ENCODE measurements at regions not wholly inside any gene's neighbourhood (a gene's known extent, or its start where the extent isn't known, plus 50 kb on each side); places are given as distances from the start of the nearest gene placed in this dataset.

DNA sequence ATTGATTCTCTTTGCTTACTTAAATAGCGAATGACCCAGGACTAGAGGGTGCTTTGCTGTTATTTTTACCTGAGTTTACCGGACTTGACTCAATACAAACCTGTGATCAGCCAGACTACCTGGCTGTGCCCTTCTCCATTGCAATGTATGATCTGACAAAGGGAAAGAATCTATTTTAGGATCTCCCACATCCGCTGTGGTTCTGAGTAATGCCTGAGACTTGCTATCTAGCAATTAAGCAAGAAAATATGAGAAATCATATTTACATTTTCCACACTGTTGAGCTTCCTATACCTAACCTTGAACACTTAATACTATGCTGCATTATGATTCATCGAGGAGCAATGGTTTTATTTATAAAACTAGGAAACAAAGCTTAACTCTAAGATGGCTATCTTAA is 215.2 kb downstream of the RAD51AP2 start:
- Mint-ChIP-seq H3K4me3 (no peak overlapping the region), H3K4me1 (no peaks in the 10 kb centered on the region), H3K36me3 (ENCODE audit: low read depth) (no peaks in the 10 kb centered on the region), H3K27me3 (ENCODE audit: low read depth) (no peaks in the 10 kb centered on the region), H3K9me3 (no peaks in the 10 kb centered on the region), H3K27ac (no peak overlapping the region)
- TF ChIP-seq, protein P1, sequence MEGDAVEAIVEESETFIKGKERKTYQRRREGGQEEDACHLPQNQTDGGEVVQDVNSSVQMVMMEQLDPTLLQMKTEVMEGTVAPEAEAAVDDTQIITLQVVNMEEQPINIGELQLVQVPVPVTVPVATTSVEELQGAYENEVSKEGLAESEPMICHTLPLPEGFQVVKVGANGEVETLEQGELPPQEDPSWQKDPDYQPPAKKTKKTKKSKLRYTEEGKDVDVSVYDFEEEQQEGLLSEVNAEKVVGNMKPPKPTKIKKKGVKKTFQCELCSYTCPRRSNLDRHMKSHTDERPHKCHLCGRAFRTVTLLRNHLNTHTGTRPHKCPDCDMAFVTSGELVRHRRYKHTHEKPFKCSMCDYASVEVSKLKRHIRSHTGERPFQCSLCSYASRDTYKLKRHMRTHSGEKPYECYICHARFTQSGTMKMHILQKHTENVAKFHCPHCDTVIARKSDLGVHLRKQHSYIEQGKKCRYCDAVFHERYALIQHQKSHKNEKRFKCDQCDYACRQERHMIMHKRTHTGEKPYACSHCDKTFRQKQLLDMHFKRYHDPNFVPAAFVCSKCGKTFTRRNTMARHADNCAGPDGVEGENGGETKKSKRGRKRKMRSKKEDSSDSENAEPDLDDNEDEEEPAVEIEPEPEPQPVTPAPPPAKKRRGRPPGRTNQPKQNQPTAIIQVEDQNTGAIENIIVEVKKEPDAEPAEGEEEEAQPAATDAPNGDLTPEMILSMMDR (IDR thresholded peaks at IDR 0.05; ENCODE audit: unreplicated experiment in 3 of 3) = no peak

DNA sequence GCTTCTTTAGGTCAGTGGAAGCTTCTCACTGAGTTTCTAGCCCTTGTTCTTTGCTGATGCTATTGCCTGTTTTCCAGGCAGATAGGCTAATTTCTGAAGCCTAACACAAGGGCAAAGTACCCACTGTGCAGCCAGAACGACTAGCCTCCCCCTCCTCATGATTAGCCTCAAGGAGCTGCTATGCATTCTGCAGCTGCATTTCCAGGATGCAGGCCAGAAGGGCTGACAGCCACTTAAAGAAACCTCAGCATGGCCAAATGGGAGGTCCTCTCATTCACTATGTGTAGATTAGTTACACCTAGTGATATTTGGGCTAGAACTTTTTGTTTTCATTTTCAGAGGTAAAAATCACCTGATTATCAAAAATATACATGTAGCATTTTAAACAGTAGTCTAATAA is 216.0 kb downstream of the RAD51AP2 start:
- Mint-ChIP-seq H3K4me1 (no peaks in the 10 kb centered on the region), H3K36me3 (ENCODE audit: low read depth) (no peaks in the 10 kb centered on the region), H3K9me3 (no peaks in the 10 kb centered on the region)

DNA sequence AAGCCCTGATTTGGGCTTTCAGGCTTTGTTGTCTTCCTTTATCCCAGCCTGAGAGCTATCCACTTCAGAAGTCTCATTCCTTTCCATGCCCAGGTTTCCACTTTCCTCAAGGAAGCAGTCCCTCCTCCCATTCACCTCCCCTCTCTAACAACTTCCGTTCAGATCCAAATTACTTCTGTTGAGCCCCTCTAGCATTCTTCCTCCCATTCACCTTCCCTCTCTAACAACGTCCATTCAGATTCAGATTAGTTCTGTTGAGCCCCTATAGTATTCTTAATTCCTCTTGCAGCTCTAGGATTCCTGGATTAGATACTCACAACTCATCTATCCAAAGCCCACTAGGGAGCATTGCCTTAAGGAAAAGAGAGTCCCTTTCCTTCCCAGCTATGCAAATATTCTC is 216.8 kb downstream of the RAD51AP2 start:
- Mint-ChIP-seq H3K4me3 (no peak overlapping the region), H3K27ac (no peak overlapping the region), H3K4me1 (no peaks in the 10 kb centered on the region), H3K27me3 (ENCODE audit: low read depth) (no peaks in the 10 kb centered on the region), H3K36me3 (ENCODE audit: low read depth) (no peaks in the 10 kb centered on the region), H3K9me3 (no peaks in the 10 kb centered on the region)
- TF ChIP-seq, protein P1 (IDR thresholded peaks at IDR 0.05; ENCODE audit: unreplicated experiment in 3 of 3) = no peak

More for the DNA sequence above, 216.0 kb downstream of the RAD51AP2 start:
- TF ChIP-seq, protein P1 (IDR thresholded peaks at IDR 0.05; ENCODE audit: unreplicated experiment in 3 of 3) = no peak
- Mint-ChIP-seq H3K27ac (no peak overlapping the region), H3K4me3 (no peak overlapping the region), H3K27me3 (ENCODE audit: low read depth) (no peaks in the 10 kb centered on the region)

DNA sequence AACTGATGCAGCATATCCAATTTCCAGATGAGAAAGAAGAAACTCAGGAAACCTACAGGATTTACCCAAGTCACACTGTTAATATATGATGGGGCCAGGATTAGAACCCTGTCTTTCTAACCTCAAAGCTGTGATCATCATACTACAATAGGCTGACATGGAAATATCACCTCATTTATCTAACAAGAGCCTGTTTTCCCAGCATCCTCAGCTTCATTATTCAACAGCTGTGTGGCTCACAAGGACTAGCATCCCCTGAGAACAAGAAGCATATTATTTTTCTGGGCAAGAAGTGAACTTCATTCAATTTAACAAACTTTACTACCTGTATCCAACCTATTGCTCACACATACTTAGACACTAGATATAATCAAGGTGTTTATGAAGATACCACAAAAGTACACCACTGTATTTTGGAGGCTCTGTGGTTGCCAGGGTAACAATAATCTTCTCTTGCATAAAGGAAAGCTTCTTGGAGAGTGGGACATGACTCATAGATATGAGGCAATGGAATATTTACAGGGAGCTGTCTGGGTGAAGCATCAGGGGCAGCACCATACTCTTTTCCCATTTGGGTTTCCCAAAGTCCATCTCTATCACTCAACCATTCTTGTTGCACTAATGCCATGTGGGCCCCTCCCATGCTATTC is 218.2 kb downstream of the RAD51AP2 start:
- H3K36me3 Mint-ChIP-seq (ENCODE audit: low read depth) = no peaks in the 10 kb centered on the region
- H3K27me3 Mint-ChIP-seq (ENCODE audit: low read depth) = no peaks in the 10 kb centered on the region
- no peaks in the 10 kb centered on the region for H3K4me1 Mint-ChIP-seq
- H3K4me3 Mint-ChIP-seq = no peak overlapping the region
- TF ChIP-seq, protein P1 (IDR thresholded peaks at IDR 0.05; ENCODE audit: unreplicated experiment in 3 of 3) = no peak
- no peak overlapping the region for H3K27ac Mint-ChIP-seq
- no peaks in the 10 kb centered on the region for H3K9me3 Mint-ChIP-seq

DNA sequence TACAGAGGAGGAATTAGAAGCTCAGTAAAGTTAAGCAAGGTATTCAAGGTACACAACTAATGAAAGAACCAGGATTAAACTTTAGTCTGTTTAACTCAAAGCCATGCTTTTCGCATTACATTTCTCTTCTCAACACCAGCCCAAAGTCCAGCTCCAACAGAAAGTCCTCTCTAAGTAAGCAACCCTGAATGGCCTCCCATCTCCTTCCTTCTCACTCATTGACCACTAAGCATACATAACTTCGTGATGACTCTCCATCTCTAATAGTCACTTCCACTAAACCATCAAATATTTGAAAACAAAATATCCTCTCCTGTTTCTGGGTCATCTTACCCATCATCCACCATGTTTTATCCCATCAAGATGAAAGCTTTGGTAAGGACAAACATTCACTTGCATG is 219.8 kb downstream of the RAD51AP2 start:
- TF ChIP-seq, protein P1 (IDR thresholded peaks at IDR 0.05; ENCODE audit: unreplicated experiment in 3 of 3) = no peak
- Mint-ChIP-seq H3K9me3 (no peaks in the 10 kb centered on the region), H3K36me3 (ENCODE audit: low read depth) (no peaks in the 10 kb centered on the region), H3K27me3 (ENCODE audit: low read depth) (no peaks in the 10 kb centered on the region), H3K4me1 (no peaks in the 10 kb centered on the region), H3K27ac (no peak overlapping the region), H3K4me3 (no peak overlapping the region)

DNA sequence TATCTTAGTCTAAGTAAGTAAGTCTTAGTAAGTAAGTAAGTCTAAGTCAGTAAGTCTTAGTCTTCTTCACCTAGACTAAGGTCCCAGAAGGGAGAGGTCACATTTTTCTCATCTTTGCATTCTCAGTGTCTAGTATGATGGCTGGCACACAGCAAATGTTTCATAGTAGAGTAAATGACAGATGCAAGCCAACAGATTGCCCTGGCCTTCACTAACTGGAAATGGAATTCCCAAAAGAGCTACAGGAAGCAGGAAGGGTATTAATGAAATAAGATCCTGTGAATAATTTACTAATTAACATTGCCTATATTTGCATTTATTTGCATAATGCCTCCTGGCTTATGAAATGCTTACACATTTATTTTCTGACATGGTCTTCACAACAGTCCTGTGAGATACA is 221.6 kb downstream of the RAD51AP2 start:
- H3K4me3 Mint-ChIP-seq = no peak overlapping the region
- no peaks in the 10 kb centered on the region for H3K27me3 Mint-ChIP-seq (ENCODE audit: low read depth)
- TF ChIP-seq, protein P1 (IDR thresholded peaks at IDR 0.05; ENCODE audit: unreplicated experiment in 3 of 3) = no peak

More for the DNA sequence above, 221.6 kb downstream of the RAD51AP2 start:
- no peaks in the 10 kb centered on the region for H3K9me3 Mint-ChIP-seq
- H3K36me3 Mint-ChIP-seq (ENCODE audit: low read depth) = no peaks in the 10 kb centered on the region
- H3K4me1 Mint-ChIP-seq = no peaks in the 10 kb centered on the region
- no peak overlapping the region for H3K27ac Mint-ChIP-seq
